ENCODE measurements at regions not wholly inside any gene's neighbourhood (a gene's known extent, or its start where the extent isn't known, plus 50 kb on each side); places are given as distances from the start of the nearest gene placed in this dataset.
A peak's percentile ranks its signal among the peaks of the same experiment; 100 is the strongest.
"Not testable (repeated sequence)": the region's sequence is repeated elsewhere in the genome, so short reads cannot be mapped to it uniquely, and the experiment has no call there.

DNA sequence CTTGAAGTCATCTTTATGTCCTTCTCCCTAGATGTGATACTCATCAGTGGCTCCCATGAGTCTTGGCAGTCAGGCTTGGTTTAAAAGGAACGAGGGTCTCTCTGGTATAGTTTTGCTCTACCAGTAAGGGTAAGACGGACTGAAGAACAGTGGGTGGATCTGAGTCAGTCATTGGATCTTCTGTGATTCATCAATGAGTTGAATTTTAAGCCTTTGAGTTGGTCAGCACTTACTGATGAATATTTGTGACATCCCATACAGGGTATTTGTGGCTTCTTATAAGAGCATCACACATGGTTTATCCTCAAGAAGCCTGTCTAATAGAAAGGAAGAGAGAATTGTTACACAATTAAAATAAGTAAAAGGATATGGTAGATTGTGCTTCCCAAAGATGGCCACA is 87.3 kb upstream of the NAMPT start:
- DNase-seq = no peak

DNA sequence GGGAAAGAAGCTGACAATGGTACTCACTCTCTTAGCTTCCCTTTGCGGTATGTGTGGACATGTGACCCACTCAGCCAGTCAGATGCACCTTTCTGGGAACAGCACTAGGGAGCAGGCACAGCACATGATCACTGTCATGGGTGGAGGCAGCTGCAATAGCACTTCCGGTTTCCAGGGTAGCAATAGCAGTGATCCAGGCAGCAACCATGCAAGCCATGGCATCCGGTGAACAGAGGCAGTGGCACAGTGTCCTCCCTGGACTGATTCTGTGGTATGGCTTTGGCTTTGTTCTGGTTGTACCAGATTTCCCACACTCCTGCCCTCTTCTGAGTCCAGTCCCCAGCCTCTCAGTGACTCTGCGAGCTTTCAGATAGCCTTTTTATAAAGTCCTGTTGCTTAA is 86.8 kb upstream of the NAMPT start:
- DNase-seq = no peak

DNA sequence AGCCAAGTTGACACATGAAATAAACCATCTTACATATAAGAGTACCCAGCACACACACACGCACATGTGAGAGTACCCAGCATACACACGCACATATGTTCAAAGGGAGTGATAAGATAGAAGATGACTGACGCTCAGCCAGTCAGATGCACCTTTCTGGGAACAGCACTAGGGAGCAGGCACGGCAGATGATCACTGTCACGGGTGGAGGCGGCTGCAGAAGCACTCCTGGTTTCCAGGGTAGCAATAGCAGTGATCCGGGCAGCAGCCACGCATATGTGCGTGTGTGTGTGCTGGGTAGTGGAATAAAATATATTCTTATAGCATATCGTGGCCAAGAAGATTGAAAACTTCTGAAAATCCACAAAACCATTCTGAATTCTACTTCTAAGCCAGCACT is 85.8 kb upstream of the NAMPT start:
- no peak for DNase-seq

- DNase-seq = no peak
Measured at GRCh38 chr7:106369816-106370215, 85.0 kb upstream of the NAMPT start.

DNA sequence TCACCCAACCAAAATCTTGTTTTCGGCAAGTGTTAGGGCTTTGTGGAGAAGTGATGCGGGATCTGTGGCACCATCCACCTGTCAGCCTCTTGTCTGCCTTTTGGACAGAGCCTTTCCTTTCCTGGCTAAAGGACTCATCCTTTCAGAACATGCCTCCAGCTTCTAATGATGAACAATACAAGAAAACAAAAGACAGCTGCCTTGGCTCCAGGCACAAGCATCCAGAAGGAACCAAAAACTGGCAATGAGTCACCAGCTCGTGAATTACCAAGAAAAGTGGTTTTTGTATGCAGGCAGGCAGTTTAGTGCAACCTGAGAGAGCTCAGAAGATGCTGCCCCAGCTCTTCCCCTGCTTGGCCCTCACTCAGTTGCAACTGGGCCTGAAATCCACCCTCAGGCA is 84.6 kb upstream of the NAMPT start:
- DNase-seq = no peak

- no peak for DNase-seq
Measured at GRCh38 chr7:106367664-106368063, 82.9 kb upstream of the NAMPT start.

DNA sequence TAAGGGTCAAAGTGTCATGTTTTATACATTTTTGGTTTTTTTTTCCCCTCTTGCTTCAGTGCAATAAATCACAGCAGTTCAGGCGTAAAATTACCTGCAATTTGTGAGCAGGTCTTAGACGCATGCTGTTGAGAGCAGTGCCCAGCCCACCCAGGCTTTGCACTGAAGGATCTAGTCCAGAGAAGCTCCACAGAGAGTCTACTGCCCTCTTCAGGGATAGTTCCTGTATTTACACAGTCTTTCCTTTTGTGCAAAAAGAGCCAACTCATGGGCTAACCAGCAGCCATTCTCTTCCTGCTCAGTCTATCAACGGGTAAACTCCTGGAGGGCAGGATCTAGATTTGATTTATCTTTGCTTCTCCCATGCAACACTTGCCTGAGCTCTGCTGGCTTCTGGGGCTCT is 82.2 kb upstream of the NAMPT start:
- DNase-seq = peak; percentile 32

- DNase-seq = no peak
Measured at GRCh38 chr7:106365252-106366005, 80.6 kb upstream of the NAMPT start.

DNA sequence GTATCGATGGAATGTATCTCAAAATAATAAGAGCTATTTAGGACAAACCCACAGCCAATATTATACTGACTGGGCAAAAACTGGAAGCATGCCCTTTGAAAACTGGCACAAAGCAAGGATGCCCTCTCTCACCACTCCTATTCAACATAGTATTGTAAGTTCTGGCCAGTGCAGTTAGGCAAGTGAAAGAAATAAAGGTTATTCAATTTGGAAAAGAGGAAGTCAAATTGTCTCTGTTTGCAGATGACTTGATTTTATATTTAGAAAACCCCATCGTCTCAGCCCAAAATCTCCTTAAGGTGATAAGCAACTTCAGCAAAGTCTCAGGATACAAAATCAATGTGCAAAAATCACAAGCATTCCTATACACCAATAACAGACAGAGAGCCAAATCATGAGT is 77.7 kb upstream of the NAMPT start:
- not testable (repeated sequence) for DNase-seq

DNA sequence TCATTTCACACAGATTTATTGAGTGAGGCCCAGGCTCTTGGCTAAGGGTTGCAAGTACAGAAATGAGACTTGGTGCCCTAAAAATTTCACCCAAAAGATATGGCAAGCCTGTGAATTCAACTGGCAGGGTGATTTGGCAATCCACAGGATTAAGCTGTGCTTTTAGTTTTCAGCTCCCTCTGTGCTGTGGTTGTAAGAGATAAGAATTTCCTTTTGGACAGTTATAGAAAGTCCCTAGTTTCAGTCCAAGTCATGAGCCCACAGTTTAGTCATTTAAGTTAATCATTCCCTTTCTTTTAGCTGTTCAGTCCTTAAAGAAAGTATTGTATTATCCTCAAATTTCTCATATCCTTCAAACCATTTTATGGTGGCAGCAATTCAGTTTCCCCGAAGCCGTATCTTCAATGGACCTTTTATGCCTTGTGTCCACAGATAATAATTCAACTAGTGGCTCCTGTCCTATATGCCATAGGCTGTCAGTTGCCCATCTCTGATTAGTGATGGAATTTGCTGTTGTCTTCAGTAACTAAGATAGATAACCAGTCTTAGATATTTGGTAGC is 73.4 kb upstream of the NAMPT start:
- no peak for DNase-seq

- no peak for DNase-seq
Measured at GRCh38 chr7:106357675-106358074, 72.9 kb upstream of the NAMPT start.

DNA sequence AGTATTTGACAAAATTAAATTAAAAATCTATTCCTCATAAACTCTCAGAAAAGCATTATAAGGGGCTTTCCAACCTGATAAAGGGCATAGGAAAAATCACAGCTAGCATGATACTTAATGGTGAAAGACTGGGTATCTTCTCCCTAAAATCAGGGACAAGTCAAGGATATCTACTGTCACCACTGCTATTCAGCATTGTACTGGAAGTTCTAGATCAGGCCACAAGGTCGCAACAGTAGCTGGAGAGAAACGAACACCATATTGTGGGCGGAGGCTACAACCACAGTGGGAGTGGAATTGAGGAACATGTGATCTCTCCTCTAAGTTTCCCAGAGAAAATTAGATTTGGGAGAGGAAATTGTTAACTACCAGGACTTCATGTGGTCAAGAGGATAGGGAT is 70.0 kb upstream of the NAMPT start:
- no peak for DNase-seq

DNA sequence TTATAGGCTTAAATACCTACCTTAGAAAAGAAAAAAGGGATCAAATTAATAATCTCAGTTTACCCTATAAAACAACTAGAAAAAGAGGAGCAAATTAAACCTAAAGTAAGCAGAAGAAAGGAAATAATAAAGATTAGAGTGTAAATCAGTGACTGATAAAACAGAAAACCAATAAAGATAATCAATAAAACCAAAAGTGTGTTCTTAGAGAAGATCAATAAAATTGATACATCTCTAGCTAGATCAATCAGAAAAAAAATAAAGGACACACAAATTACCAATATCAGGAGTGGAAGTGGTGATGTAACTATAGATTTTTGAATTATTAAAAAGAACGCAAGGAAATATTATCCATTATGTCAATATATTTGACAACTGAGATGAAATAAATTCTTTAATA is 69.2 kb upstream of the NAMPT start:
- no peak for DNase-seq

DNA sequence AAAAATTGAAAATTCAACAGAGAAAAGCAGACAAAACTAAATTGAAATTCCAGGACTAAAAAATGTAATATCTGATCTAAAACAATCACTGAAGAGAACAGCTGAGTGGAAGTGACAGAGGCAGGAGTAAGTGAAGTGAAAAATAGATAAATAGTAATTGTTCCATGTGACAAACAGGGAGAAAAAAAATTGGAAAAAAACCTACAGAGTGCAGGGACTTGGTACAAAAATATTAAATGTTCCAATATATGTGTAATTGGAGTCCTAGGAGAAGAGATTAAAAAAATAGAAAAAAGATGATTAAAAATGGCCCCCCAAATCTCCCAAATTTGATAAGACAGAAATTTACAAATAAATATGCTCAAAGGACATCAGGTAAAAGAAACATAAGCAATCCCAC is 63.4 kb upstream of the NAMPT start:
- no peak for DNase-seq

- no peak for DNase-seq
Measured at GRCh38 chr7:106347229-106347833, 62.5 kb upstream of the NAMPT start.

DNA sequence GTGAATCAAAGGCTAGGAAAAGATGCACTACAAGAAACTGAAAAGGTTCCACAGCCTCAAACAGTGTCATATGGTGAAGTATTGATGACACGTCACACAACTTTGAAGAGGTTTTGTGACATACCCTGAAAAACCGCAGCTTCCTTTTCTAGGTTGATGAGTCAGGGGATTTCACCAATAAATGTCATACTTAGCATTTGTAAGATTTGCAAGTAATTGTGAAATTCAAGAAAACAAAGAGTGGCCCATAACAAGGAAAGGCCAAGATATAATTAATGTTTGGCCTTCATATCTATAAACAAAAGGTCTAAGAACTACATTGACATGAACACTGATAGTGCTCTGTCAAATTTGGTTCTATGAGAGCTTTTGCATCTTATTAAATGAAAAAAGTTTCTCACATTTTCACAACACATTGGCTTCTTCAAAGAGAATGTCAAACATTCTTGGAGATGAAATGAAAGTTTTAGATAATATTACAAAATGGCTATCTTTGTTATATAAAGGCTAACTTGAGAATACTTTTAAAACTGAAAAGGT is 62.0 kb upstream of the NAMPT start:
- peak; percentile 3 for DNase-seq

DNA sequence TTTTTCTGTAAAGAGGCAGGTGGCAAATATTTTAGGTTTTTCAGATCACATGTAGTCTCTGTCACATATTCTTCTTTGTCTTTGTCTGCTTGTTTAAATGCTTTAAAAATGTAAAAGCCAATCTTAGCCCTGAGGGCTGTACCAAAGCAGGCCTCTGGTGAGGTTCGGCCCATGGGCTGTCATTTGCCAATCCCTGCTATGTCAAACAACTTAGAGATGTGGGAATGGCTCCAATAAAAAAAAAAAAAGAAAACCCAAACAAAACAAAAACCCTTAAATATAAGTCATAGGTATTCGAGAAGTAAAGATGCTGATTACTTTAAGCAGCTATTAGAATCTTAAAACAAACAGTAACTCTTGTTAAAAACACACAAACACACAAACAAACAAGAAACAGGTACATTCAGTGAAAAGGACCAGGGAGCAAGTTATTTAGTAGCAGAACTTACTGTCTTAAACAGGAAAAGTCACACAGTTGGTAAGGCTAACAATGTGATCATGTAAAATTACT is 61.4 kb upstream of the NAMPT start:
- no peak for DNase-seq

- DNase-seq = no peak
Measured at GRCh38 chr7:106345421-106346166, 60.8 kb upstream of the NAMPT start.

- DNase-seq = no peak
Measured at GRCh38 chr7:106344861-106345260, 60.1 kb upstream of the NAMPT start.

- no peak for DNase-seq
Measured at GRCh38 chr7:106344211-106344610, 59.4 kb upstream of the NAMPT start.

- DNase-seq = not testable (repeated sequence)
Measured at GRCh38 chr7:106342049-106342448, 57.3 kb upstream of the NAMPT start.

DNA sequence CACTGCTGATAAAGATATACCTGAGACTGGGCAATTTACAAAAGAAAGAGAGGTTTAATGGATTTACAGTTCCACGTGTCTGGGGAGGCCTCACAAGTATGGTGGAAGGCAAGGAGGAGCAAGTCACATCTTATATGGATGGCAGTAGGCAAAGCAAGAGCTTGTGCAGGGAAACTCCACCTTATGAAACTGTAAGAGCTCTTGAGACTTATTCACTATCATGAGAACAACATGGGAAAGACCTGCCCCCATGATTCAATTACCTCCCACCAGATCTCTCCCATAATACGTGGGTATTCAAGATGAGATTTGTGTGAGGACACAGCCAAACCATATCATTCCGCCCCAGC is 55.4 kb upstream of the NAMPT start:
- DNase-seq = not testable (repeated sequence)

DNA sequence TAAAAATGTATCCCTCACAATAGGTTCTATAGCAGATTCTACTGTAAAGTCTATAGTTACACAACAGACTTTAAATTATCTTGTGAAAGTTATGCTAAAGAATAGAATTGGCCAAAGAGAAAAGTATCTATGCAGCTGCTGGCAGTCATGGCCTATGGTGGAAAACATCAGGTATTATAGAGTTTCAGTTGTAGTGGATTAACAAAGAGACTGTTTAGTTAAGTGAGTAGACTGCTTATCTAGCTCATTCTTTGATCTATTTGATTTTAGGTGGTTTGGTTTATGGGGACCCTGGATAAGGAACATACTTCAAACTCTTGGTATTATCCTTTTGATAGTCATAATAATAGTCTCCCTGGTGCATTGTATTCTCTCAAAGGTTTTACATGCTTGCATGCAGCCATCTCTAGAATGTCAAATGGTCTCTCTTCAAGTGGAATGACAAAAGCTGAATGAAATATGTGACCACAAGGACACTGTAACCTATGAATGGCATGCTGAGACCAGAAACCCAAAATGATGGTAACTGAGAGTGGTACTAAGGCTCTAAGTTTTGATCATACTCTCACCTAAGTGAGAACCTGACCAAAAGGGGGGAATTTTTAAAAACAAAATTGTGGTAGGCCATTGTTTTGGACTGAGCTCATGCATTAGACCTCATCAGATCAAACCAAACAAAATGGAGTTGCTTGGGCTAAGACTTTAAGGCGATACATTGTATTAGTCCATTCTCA is 54.9 kb upstream of the NAMPT start:
- DNase-seq = no peak

Measured in GDM1 (cell line).